Amniotic stem cell (primary cell): ENCODE measurements at regions not wholly inside any gene's neighbourhood (a gene's known extent, or its start where the extent isn't known, plus 50 kb on each side); places are given as distances from the start of the nearest gene placed in this dataset.
A peak's percentile ranks its signal among the peaks of the same experiment; 100 is the strongest.

ENCODE experiments used
- DNase-seq: peaks from one replicate; lab custom pipeline; 2025; lab: John Stamatoyannopoulos, UW

DNA sequence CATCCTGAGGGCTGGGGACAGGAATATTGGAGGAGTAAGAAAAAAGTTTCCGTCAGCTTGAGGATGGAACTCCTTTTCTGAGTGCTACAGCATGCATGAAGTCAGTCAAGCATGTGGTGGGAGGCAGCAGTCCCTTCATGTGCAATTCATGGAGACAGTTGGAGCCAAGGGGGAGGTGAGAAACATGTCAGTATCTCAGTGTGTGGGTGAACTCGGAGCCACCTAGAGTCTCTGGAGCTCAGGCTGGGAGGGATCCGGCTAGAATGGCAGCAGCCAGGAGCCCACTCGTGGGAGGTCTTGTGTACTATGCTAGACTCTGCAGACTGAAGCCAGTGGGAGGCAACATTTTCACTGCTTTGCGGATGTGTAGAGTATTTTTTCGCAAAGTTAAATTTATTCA, 60.3 kb downstream of the AVPR1A start:
- DNase-seq, result no peak

GRCh38 chr12:63086149-63086915, 64.7 kb downstream of the AVPR1A start:
- no peak for DNase-seq

DNA sequence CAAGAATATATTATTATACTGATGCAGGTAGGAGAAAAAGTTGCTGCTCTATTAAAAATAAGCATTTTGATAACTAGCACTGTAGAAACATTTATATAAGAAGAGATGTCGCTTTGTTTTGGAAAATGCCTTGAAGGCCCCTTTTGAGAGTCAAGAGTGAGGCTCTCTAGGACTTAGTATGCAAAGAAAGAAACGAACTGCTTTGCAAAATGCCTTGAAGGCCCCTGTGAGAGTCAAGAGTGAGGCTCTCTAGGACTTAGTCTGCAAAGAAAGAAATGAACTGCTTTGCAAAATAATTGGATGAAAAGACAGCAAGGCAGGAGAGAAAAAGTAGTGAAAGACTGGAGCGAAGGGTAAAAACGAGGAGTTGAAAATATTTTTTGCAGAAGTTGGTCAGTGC, 65.9 kb downstream of the AVPR1A start:
- no peak for DNase-seq

DNA sequence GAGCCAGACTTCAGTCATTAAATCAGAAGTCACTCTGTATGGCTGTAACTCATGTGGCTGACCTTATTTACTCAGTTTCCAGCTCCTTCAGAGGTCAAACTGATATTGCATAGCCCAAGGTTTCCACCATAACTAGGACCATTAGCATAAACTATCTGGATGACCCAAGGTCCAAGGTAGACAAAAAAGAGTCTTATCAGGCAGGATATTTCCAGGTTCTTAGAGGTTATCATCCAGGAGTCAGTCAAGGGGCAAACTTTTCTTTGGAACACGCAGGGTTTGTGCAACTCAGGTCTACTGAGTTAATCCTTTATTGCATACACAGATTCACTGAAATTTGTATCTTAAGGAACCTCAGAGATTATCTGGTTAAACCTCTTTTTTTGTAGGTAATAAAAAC, 66.5 kb downstream of the AVPR1A start:
- DNase-seq, result no peak

- no peak for DNase-seq
Measured at GRCh38 chr12:63083046-63083445, 68.0 kb downstream of the AVPR1A start.

DNA sequence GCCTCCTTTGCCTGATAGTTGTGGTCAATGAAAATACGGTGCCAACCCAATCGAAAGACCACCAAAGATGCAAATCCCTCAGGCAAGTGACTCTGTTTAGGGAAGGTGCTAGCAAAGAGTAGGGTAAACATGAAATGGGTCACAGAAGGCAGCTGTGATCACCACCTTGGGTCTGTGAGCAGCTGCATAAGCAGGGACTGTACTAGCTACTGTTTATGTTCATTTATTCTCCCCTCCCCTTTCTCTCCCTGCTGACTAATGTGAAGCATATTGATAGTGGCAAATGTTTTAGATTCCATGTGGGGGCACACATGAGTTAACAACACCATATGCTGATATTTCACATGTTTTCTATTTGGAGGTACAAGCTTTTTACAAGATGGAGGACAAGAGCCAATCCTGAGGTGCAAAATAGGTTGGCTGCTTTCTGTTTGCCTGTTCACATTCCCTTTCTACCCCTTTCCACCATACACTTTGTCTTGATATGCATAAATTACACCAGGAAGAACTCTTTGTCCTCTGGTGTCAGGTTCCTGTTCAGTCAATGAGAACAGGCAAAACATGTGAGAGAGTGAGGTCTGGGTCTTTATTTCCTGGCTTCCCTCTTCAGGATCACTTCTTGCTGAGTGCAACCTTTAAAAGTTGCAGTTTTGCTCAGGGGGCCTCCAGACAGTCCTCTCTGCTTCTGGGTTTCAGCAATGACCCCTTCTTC, 71.1 kb downstream of the AVPR1A start:
- no peak for DNase-seq

DNA sequence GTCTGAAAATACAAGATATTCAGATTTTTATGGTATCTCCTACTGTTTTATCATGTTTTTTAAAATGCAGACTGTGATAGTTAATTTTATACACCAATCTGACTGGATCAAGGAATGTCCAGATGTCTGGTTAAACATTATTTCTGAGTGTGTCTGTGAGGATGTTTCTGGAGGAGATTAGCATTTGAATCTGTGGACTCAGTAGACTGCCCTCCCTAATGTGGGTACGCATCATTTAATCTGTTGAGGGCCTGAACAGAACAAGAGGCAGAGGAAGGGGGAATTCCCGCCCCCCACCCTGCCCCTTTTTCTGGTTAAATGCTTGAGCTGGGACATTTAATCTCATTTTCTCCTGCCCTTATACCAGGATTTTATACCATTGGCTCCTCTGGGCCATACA, 72.1 kb downstream of the AVPR1A start:
- DNase-seq, result no peak

DNA sequence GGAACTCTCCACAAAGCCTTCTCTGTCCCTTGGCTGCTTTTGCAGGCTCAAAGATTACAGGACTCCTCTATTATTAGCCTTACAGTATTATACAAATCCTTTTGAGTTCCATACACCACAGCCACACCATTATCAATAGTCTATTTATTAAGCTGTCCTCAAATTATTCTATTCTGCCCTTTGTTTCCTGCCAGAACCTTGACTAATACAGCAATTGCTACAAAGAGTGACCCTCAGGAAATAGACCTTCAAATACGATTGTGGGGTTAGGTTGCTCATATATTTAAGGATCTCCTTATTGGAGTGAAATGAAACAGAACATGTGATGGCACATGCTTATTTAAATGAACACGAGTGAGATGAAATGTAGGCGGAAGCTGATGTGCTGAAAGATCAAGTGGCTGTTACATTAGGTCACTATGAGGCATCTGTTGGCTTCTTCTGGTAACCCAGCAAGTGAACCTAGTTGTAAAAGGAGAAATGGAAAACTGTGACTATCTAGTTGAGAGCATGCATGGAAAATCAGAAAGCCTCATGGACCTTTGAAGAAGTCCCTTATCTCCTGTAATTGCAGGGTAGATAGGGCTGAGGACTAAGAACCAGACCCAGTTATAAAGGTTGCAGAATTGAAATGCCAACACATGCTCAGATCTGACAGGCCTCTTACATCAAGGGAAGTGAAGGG, 75.5 kb downstream of the AVPR1A start:
- no peak for DNase-seq

GRCh38 chr12:63070709-63071108, 80.3 kb downstream of the AVPR1A start:
- no peak for DNase-seq

DNA sequence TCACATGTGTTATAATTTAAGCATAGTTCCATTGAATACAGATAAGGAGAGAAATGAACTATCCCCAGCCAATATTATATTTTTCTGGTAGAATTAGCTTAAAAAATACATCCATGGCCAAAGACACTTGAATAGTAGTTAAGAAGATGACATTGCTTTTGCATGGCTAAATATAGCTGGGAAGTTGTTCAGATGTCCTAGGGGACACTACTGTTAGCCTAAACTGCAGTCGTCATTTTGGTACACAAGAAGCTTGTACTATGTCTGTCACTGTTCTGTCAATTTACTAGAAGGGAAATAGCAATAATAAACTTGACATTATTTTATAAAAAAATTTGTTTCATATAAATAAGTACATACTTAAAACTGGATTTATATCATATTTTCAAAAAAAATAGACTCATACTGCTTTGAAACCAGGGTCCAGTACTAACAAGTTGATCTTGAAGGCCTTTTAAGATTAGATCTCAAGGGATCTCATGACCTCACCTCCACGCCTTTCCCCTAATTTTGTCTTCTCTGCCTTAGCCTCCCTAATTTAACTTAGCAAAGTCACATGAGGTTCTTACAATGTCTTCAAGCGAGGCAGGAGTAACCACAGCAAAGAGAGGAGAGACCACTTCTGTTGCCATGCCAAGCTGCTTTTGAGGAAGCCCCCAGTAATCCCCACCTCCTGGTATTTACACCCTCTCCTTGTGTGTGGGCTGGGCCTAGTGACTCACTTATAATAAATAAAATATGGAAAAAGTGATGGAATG, 81.0 kb downstream of the AVPR1A start:
- no peak for DNase-seq

DNA sequence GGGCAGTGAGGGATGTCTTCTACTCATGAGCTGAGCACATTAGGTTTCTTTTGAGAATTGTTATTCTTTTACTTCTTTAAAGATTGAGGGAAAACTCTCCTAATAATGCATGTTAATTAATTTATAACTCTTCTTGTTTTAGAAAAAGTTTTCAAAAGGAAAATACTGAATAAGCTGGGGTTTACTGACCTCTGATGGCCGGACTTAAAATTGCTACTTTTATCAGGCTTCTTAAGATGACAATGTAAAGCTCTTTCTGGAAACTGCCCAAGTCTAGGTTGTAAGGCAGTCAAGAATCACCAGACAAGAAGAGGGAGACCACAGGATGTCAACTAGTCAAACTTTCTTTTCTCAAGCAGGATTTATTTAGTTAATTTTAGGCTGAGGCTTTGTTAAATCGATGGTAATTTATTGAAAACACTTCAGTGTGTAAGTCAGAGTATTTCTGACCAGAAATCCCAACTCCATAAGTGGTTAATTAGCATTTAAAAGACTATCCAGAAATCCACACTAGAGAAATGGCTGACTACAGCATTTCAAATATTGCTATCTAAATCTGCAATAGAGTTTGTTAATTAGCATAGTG, 82.1 kb downstream of the AVPR1A start:
- peak; percentile 66 for DNase-seq

GRCh38 chr12:63066782-63067181, 84.2 kb downstream of the AVPR1A start:
- DNase-seq, result no peak

DNA sequence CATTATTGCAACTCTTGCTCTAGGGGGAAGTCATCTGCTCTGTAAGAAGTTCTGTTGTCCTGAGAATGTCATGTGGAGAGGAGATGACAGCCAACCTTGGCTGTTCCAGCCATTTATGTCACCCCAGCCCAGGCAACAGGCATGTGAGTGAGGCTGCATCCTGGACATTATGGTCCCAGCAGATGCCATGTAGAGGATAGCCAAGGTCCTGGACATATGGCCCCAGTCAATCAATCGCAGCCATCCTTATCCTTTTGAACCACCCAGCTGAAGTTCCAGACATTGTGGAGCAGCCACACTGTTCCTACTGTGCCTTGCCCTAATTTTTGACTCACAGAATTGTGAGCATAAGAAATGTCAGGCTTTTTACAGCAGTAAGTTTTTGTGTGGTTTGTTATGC, 84.9 kb downstream of the AVPR1A start:
- DNase-seq, result no peak

DNA sequence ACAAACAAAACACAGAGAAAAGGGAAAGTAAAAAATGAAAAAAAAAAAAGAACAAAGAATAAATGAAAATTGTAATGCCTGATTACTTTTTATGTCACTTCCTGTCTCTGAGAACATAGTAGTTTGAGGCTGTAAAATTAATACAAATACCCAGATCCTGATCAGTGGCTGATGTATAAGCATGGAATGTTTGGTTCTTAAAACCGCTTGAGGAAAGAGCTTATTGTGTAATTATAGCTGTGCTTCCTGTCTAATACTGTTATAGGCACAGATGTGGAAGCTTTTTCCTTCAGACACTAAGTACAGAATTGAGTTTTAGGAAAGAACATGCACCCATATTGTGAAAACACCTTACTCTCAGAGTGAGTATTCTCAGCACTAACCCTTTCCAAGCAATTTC, 86.9 kb downstream of the AVPR1A start:
- peak; percentile 18 for DNase-seq

GRCh38 chr12:63056649-63057048, 94.4 kb downstream of the AVPR1A start:
- no peak for DNase-seq

DNA sequence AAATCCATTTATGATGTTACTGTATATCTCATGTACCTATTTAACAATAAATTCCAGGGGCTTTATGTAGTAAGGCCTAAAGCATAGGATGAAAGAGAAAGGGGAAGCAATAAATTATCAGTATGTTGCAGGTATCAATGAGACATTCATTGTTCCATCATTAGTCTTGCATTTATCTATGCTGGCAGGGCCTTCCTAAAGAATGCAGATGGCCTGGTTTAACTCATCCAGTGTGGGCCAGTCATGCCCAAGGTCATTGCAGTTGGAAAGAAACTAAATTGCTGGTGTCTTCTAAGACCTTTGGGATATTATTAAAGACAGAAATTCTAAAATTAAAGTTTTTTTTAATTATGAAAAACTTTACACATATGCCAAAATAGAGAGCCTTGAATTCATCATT, 98.3 kb downstream of the AVPR1A start:
- no peak for DNase-seq

DNA sequence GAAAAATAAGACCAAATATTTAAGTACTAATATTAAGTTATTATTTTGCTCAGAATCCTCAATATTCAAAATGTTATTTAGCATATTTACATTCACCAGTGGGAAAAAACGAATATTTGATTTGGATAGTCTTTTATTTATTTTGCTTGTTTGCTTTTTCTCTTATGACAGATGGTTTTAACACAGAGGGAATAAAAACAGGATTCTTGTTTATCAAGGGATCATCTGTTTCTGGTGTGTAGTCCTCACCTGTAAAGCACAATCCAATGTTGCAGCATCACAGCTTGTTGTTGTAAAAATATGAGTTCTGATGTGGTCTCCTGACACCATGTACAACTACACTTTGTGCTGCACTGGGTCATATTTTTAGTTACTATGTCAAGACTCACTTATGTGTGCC, 103.9 kb downstream of the AVPR1A start:
- DNase-seq, result no peak

- DNase-seq, result peak; percentile 51
Measured at GRCh38 chr12:63045020-63045860, 105.8 kb downstream of the AVPR1A start.

- DNase-seq, result peak; percentile 13
Measured at GRCh38 chr12:63042646-63043045, 107.7 kb upstream of the PPM1H start.

- DNase-seq, result no peak
Measured at GRCh38 chr12:63041601-63042000, 106.7 kb upstream of the PPM1H start.
